Kidney (tissue), 13 donors: ENCODE measurements at regions not wholly inside any gene's neighbourhood (a gene's known extent, or its start where the extent isn't known, plus 50 kb on each side); places are given as distances from the start of the nearest gene placed in this dataset.
"Not testable (repeated sequence)": the region's sequence is repeated elsewhere in the genome, so short reads cannot be mapped to it uniquely, and the experiment has no call there.

Experiments used
- DNase-seq, 5 donors: peaks; one replicate each; pipeline ENCODE4 v3.0.0-alpha.2; 2013 to 2020
- FAIRE-seq: peaks from 2 replicates; lab custom pipeline; 2012; peaks lifted over from hg19 to GRCh38; lab: Jason Lieb, UNC
- H3K27ac ChIP-seq, 2 donors: one replicate each; pipeline ENCODE4 v1.7.0; 2013; ENCODE audit warnings: low read depth in 2 of 2, low read length in 2 of 2, inconsistent platforms in 1 of 2
- H3K27me3 ChIP-seq: one replicate; pipeline ENCODE4 v1.7.1; 2013; ENCODE audit warnings: low read length, inconsistent platforms; ENCODE audit not compliant: control insufficient read depth, insufficient read depth
- H3K36me3 ChIP-seq, 3 donors: one replicate each; pipeline versions ENCODE4 v1.7.0 to v1.7.1; 2013; ENCODE audit warnings: low read length in 3 of 3, control low read depth in 1 of 3, inconsistent platforms in 1 of 3; ENCODE audit not compliant: insufficient read depth in 3 of 3, control insufficient read depth in 2 of 3
- H3K4me1 ChIP-seq, 3 donors: one replicate each; pipeline versions ENCODE4 v1.7.0 to v1.7.1; 2013; ENCODE audit warnings: low read length in 3 of 3, inconsistent platforms in 1 of 3, low read depth in 1 of 3; ENCODE audit not compliant: control insufficient read depth in 2 of 3, insufficient read depth in 2 of 3
- H3K4me3 ChIP-seq, 3 donors: one replicate each; pipeline versions ENCODE4 v1.7.0 to v1.8.1; 2013; ENCODE audit warnings: low read length in 3 of 3, control low read depth in 1 of 3, inconsistent platforms in 1 of 3
- H3K9ac ChIP-seq, 3 donors: one replicate each; pipeline versions ENCODE4 v1.7.0 to v1.7.1; 2013; ENCODE audit warnings: low read length in 3 of 3, control low read depth in 1 of 3, inconsistent platforms in 1 of 3
- H3K9me3 ChIP-seq, 3 donors: one replicate each; pipeline versions ENCODE4 v1.7.0 to v1.7.1; 2013; ENCODE audit warnings: low read length in 3 of 3, control low read depth in 1 of 3, inconsistent platforms in 1 of 3; ENCODE audit not compliant: control insufficient read depth in 2 of 3, insufficient read depth in 1 of 3
- CTCF ChIP-seq: IDR thresholded peaks from 3 replicates; pipeline ENCODE4 v1.5.1; 2012; ENCODE audit warnings: mild to moderate bottlenecking, moderate library complexity, borderline replicate concordance; ENCODE audit not compliant: insufficient read depth; ENCODE audit errors: extremely low read depth
- intact Hi-C: fragments of 100-400 bp; cut with DNase I; formaldehyde crosslinking; loops from one replicate; pipeline ENCODE4 v1.11.1; 2022
- donor health status: control.
- donor health status: control.
- donor health status: control.
- donor health status: control.
- donor health status: control.
- donor health status: DM: yes; HTN: yes; CAD: no.
- donor health status: Normal renal cell carcinoma (clear cell type).

- no peaks in the 10 kb centered on the region for H3K36me3 ChIP-seq
- H3K9ac ChIP-seq, result no peak overlapping the region
- H3K9me3 ChIP-seq, result no peaks in the 10 kb centered on the region
- DNase-seq (no peak), FAIRE-seq (no peak)
- no peak overlapping the region for H3K4me3 ChIP-seq
- TF ChIP-seq CTCF, result no peak
- no peaks in the 10 kb centered on the region for H3K4me1 ChIP-seq
- intact Hi-C loops, result no loop called here
- no peaks in the 10 kb centered on the region for H3K27me3 ChIP-seq
- no peak overlapping the region for H3K27ac ChIP-seq
These were observed 64.1 kb upstream of the CLVS2 start for GRCh38 chr6:122931916-122932315.

GRCh38 chr6:122944936-122945335, 51.1 kb upstream of the CLVS2 start:
- H3K27me3 ChIP-seq, intact Hi-C loops, H3K4me1 ChIP-seq, H3K9me3 ChIP-seq, H3K9ac ChIP-seq, H3K36me3 ChIP-seq, FAIRE-seq, DNase-seq, H3K4me3 ChIP-seq, H3K27ac ChIP-seq: not testable (repeated sequence)
